Breast epithelium (tissue), 4 donors: ENCODE measurements at regions not wholly inside any gene's neighbourhood (a gene's known extent, or its start where the extent isn't known, plus 50 kb on each side); places are given as distances from the start of the nearest gene placed in this dataset.
A peak's percentile ranks its signal among the peaks of the same experiment; 100 is the strongest.

Experiments
- DNase-seq, 2 donors: peaks; one replicate each; pipeline ENCODE4 v3.0.0-alpha.2; 2019; ENCODE audit warnings: low spot score in 2 of 2
- H3K27ac ChIP-seq, 2 donors: fragments of 200-600 bp; sonication (generic) in 1 of 2; one replicate each; pipeline ENCODE4 v1.5.1; 2016 to 2019; ENCODE audit warnings: mild to moderate bottlenecking in 1 of 2
- H3K27me3 ChIP-seq, 2 donors: fragments of 200-600 bp; sonication (generic) in 1 of 2; one replicate each; pipeline versions ENCODE4 v1.5.1 to v1.6.0; 2017 to 2019; ENCODE audit warnings: control low read depth in 1 of 2, mild to moderate bottlenecking in 1 of 2
- H3K36me3 ChIP-seq: fragments of 200-600 bp; one replicate; pipeline ENCODE4 v1.5.1; 2019
- H3K4me1 ChIP-seq, 2 donors: fragments of 200-600 bp; sonication (generic); one replicate each; pipeline ENCODE4 v1.5.1; 2016 to 2019; ENCODE audit warnings: control low read depth in 1 of 2
- H3K4me3 ChIP-seq, 3 donors: fragments of 200-600 bp; sonication (generic); 1 replicate in 2 of 3; 2 replicates in 1 of 3; pipeline ENCODE4 v1.5.1; 2016 to 2019; ENCODE audit warnings: mild to moderate bottlenecking in 3 of 3, moderate library complexity in 2 of 3
- H3K9me3 ChIP-seq, 2 donors: fragments of 200-600 bp; sonication (generic) in 1 of 2; one replicate each; pipeline ENCODE4 v1.5.1; 2016 to 2019; ENCODE audit warnings: control low read depth in 1 of 2
- POLR2A ChIP-seq: fragments of 450-650 bp; IDR thresholded peaks from one replicate; pipeline ENCODE4 v1.6.1; 2016; ENCODE audit warnings: antibody characterized with exemption, mild to moderate bottlenecking, moderate library complexity
- POLR2AphosphoS5 ChIP-seq, 3 donors: sonication (generic); formaldehyde crosslinking; IDR thresholded peaks; one replicate each; pipeline ENCODE4 v1.6.1; 2017; ENCODE audit warnings: antibody characterized with exemption in 3 of 3
- intact Hi-C: fragments of 100-400 bp; cut with DNase I; formaldehyde crosslinking; loops from one replicate; pipeline ENCODE4 v1.15.1; 2023; ENCODE audit warnings: low total_unique reads
- TF ChIP-seq, protein P1 (sequence below), 3 donors: fragments of 450-650 bp; IDR thresholded peaks; one replicate each; pipeline ENCODE4 v1.5.1; 2016 to 2017; ENCODE audit warnings: antibody characterized with exemption in 3 of 3, mild to moderate bottlenecking in 3 of 3, moderate library complexity in 3 of 3

DNA sequence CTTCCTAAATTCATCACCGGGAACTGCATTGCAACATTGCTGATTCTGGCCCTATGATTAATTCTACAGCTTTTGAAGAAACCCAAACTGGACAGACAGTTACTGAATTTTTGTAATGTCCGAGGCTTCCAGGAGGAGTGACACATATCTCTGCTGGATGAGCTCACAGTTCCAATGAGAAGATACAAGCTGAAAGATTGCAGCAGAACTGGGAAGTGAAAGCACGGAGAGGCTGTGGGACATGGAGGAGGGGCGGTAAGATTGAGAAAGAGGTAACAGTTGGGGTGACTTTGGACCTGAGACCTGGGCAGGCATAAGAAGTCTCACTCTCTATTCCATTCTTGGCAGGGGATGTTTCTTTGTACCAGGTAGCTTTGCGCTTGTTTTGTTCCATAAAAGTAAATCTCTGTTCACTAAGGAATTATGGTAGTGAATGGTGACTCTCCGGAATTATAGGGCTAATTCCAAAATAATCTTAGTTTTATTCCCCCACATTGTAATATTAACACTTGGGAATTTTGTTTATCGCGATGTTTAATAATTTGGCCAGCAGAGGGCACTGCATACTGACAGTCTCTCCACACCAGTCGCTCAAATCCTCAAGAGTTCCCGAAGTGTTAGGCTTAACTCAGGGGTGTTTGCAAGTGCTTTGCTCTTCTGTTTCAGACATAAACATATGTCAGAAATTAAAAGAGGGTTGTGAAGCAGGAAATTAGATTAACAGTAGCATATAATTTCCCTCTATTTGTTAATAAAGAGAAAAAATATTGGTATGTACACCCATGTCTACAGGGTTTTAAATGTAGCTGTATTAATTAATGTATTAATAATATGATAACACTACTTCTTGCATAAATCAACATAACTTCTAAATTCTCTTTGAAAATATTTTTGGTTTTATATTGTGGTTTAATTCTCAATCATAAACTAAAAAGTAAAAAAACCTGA, 201.4 kb downstream of the SOCS6 start:
- H3K27ac ChIP-seq, result no peak overlapping the region
- H3K9me3 ChIP-seq, result no peaks in the 10 kb centered on the region
- intact Hi-C loops, result no loop called here
- no peak for DNase-seq
- H3K27me3 ChIP-seq, result no peaks in the 10 kb centered on the region
- TF ChIP-seq, protein P1, sequence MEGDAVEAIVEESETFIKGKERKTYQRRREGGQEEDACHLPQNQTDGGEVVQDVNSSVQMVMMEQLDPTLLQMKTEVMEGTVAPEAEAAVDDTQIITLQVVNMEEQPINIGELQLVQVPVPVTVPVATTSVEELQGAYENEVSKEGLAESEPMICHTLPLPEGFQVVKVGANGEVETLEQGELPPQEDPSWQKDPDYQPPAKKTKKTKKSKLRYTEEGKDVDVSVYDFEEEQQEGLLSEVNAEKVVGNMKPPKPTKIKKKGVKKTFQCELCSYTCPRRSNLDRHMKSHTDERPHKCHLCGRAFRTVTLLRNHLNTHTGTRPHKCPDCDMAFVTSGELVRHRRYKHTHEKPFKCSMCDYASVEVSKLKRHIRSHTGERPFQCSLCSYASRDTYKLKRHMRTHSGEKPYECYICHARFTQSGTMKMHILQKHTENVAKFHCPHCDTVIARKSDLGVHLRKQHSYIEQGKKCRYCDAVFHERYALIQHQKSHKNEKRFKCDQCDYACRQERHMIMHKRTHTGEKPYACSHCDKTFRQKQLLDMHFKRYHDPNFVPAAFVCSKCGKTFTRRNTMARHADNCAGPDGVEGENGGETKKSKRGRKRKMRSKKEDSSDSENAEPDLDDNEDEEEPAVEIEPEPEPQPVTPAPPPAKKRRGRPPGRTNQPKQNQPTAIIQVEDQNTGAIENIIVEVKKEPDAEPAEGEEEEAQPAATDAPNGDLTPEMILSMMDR (IDR thresholded peaks at IDR 0.05), result peak in 2 of 3 donors; percentile 45 to 51
- no peak for TF ChIP-seq POLR2A
- H3K4me1 ChIP-seq, result no peaks in the 10 kb centered on the region
- H3K4me3 ChIP-seq, result no peak overlapping the region
- H3K36me3 ChIP-seq, result no peaks in the 10 kb centered on the region

DNA sequence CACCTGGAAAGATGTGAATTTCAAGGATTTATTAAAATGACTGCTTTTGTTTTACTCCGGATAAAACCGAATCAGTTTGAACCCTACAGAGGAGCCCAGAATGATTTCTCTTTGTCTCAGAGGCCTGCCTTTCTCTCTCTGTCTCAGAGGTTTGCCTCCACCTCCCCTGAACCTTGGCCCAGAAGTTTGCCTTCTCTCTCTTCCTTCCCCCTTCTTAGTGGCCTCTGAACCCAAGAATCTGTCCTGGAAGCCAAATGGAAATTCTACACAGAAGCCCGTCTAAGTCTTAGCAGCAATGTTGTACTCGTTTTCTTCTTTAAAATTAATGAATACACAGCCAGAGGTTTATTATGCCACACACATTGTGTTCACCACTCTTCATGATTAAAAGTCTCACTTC, 200.7 kb downstream of the SOCS6 start:
- Histone ChIP-seq H3K4me3 (no peak overlapping the region), H3K9me3 (no peaks in the 10 kb centered on the region), H3K27me3 (no peaks in the 10 kb centered on the region), H3K27ac (no peak overlapping the region), H3K36me3 (no peaks in the 10 kb centered on the region), H3K4me1 (no peaks in the 10 kb centered on the region)
- intact Hi-C loops, result no loop called here
- TF ChIP-seq, protein P1 (IDR thresholded peaks at IDR 0.05), result no peak
- TF ChIP-seq POLR2AphosphoS5 (IDR thresholded peaks at IDR 0.05) (no peak), POLR2A (no peak)
- DNase-seq, result no peak

DNA sequence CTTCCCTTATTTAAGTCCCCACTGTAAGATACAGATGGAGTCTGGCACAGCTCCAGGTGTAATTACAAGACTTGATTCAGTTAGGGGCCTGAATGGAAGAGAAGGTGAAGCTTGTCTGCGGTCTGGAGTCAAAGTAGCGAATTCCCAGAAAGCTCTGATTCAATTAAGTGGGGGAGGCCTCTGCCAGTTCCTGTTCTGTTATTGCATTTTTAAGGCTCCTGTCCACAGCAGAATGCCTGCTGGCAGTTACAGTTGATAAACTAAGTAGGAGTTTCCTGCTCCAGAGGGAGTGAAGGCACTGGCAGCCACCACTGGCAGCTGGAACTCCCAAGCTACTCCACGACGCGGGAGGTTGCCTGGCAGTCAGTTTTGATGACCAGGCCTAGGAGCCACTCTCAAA, 181.1 kb downstream of the SOCS6 start:
- DNase-seq, result no peak
- Histone ChIP-seq H3K27ac (no peak overlapping the region), H3K36me3 (no peaks in the 10 kb centered on the region), H3K4me3 (no peak overlapping the region), H3K27me3 (no peaks in the 10 kb centered on the region), H3K9me3 (no peaks in the 10 kb centered on the region), H3K4me1 (no peaks in the 10 kb centered on the region)
- TF ChIP-seq, protein P1 (IDR thresholded peaks at IDR 0.05), result no peak
- no peak for TF ChIP-seq POLR2A
- TF ChIP-seq POLR2AphosphoS5 (IDR thresholded peaks at IDR 0.05), result no peak
- intact Hi-C loops, result no loop called here

DNA sequence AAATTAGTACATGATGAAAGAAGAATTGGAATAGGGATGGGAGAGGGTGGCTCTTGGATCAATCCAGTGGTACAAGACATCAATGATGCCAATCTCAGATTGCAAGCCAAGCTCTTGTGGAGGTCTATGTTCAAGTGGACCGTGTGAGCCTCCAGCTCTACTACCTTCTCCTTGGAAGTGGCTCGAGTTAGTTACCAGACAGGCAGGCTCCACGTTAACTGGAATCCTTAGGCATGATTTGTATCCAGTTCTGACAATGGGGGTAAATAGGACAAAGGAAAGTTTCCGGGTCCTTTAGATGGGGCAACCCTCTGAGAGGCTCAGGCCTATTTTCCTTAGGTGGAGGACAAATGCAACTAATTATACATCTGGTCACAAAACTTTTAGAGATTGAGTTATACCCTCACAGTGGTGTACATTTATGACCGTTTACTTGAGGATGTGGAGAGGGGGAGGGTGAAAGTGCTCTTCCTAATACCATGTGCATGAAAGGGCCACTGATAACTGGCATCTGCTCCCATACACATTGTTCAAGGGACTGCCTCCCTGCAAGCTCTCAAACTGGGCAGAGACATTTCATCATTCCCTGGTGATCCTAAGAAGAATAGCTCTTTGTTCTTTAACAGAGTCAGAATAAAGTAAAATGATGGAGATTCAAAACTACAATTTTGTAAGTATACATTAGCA, 180.2 kb downstream of the SOCS6 start:
- TF ChIP-seq, protein P1 (IDR thresholded peaks at IDR 0.05), result no peak
- TF ChIP-seq POLR2AphosphoS5 (IDR thresholded peaks at IDR 0.05) (no peak), POLR2A (no peak)
- intact Hi-C loops, result no loop called here
- no peak overlapping the region for H3K27ac ChIP-seq
- H3K36me3 ChIP-seq, result no peaks in the 10 kb centered on the region
- H3K27me3 ChIP-seq, result no peaks in the 10 kb centered on the region
- H3K4me1 ChIP-seq, result peaks cover 0 to 6% of the 10 kb centered on the region in 2 donors
- H3K4me3 ChIP-seq, result no peak overlapping the region
- DNase-seq, result no peak
- H3K9me3 ChIP-seq, result no peaks in the 10 kb centered on the region
